GM21390 (cell line): ENCODE measurements at regions not wholly inside any gene's neighbourhood (a gene's known extent, or its start where the extent isn't known, plus 50 kb on each side); places are given as distances from the start of the nearest gene placed in this dataset.
A peak's percentile ranks its signal among the peaks of the same experiment; 100 is the strongest.
"Not testable (repeated sequence)": the region's sequence is repeated elsewhere in the genome, so short reads cannot be mapped to it uniquely, and the experiment has no call there.

ENCODE experiments used
- ATAC-seq: cut with Tn5 transposase; IDR thresholded peaks from one replicate; pipeline ENCODE4 v1.9.1; 2021; ENCODE audit not compliant: unreplicated experiment

DNA sequence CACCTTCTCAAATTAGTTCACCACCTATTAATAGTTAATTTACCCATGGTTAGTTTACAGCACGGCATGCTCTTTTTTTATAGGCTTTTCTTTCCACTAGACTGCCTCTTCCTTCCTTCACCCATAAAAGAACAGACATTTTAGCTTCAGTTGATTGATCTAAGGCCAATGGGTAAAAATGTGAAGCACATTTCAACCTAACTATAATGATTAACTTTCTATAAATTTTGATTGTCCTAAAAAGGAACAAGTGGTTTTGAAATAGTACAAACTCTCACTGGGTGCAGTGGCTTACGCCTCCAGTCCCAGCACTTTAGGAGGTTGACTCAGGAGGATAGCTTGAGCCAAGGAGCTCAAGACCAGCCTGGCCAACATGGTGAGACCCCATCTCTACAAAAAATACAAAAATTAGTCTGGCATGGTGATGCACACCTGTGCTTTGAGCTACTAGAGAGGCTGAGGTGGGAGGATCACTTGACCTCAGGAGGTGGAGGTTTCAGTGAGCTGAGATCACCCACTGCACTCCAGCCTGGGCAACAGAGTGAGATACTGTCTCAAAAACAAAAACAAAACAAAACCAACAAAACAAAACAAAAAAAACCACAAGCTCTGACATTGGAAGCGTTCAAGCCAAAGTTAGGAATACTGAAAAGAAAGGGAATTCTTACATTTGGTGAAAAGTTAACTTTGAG is 89.9 kb upstream of the FAT1 start:
- ATAC-seq: no peak

GRCh38 chr4:186814535-186815070 is 90.9 kb upstream of the FAT1 start:
- ATAC-seq: no peak

DNA sequence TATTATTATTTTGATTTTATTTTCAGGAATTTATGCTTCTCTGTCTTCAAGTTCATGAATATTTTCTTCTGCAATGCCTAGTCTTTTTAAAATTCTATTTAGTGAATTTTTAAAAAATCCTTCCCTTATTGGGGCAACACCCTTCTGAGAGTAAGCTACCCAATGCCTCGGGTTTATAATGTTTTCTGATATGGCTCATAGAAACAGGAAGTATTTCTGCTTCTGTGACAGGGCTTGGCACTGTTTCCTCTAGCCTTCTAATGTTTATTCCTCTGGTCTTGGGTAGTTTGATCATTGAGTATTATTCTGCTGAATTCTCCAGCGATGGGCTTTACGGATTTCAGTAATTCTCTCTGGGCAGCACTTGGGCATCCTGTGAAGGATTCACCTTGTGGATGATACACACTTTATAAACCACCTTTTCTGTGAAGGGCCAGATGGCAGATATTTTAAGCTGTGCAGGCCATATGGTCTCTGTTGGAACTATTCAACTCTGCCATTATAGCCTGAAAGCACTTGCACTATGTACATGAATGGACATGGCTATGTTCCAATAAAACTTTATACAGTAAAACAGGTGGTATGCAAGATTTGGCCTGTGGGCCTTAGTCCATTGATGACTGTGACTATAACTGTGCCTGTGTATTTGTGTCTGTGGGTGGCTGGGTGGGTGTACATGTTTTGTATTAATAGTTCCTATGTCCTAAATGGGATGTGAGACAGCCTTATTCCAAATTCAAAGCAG is 95.9 kb upstream of the FAT1 start:
- ATAC-seq: no peak

DNA sequence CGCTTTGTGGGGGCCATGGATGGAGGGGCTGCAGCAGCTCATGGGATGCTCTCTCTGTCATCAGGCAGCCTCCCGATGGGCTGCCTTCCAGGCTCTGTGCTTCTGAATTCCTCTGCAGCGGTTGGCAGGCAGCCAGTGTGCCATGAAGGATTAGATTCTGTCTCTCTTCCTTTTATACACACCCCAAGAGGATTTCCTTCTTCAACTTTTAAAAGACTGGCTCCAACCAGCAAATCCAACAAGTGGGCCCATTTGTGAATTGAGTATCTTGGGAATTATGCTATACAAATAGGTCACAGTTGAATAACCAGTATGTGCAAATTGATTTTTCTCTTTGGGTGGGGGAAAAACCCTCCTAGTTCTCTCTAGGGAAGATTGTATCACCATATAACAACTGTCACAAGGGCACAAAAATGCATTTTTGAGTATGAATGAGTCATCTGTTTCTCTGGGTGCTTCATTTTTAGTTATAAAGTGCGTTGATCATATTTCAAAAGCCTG is 96.8 kb upstream of the FAT1 start:
- ATAC-seq: no peak

GRCh38 chr4:186823989-186824388 is 100.3 kb upstream of the FAT1 start:
- ATAC-seq: no peak

DNA sequence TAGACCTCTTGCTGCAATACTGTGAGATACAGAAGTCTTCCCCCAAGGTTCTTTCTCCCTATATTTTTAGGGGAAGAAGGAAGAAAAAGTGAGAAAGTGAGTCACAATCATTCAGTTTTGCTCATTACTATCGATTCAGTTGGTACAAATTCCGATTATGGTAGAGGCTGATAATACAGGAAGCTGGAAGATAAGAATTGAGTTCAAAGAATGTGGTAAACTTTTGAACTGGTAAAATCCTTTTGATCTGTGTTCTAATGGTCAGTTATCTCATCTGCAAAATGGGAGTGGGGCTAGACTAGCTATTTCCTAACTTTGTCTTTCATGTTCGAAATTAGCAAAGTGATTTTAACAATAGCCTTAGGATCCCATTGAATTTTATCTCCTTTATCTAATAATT is 101.4 kb upstream of the FAT1 start:
- no peak for ATAC-seq

- no peak for ATAC-seq
Measured at GRCh38 chr4:186826006-186826405, 102.3 kb upstream of the FAT1 start.

DNA sequence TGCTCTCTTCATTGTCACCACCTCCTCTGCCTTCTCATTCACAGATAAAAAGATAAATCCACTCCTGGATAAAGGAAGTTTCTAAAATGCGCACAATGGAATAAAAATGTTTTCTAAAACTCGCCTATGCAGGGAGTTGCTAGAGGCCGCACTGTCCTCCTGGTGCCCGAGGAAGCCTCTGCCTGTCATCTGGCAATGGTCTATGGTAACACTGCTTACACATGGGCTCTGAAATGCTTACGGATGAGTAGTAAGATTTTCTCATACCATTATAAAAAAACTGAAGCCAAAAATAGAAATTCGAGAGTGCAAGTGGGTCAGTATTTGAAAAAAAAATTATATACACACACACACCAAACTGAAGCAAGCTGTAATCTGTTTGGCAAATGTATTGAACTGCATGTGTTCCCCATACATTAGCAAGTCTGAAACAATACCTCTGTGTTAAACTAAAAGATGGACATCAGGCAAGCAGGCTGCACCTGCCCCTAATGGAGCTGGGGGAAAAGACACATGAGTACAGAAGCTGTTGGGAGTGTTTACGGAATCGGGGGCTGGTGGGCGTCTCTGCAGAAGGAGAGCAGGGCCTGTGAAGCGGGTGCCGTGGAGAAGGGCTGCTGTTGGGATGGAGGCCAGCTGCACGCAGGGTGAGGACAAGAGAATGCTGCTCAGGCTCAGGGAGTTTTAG is 103.3 kb upstream of the FAT1 start:
- no peak for ATAC-seq

GRCh38 chr4:186827534-186827897 is 103.9 kb upstream of the FAT1 start:
- no peak for ATAC-seq

DNA sequence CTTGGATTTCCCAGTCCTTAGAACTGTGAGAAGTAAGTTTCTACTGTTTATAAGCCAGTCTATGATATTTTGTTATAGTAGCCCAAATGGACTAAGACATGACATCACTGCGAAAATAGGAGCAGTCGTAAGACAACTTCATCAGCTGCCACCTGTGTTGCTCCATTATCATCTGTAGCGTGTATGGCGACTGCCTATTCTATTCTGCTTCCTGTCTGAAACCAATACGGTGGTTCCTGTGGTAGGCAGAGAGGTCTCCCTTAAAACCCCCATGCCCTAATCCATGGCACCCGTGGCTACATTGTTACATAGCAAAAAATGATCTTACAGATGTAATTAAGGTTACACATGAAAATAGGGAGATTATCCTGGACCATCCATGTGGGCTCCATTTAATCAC is 105.4 kb upstream of the FAT1 start:
- no peak for ATAC-seq

DNA sequence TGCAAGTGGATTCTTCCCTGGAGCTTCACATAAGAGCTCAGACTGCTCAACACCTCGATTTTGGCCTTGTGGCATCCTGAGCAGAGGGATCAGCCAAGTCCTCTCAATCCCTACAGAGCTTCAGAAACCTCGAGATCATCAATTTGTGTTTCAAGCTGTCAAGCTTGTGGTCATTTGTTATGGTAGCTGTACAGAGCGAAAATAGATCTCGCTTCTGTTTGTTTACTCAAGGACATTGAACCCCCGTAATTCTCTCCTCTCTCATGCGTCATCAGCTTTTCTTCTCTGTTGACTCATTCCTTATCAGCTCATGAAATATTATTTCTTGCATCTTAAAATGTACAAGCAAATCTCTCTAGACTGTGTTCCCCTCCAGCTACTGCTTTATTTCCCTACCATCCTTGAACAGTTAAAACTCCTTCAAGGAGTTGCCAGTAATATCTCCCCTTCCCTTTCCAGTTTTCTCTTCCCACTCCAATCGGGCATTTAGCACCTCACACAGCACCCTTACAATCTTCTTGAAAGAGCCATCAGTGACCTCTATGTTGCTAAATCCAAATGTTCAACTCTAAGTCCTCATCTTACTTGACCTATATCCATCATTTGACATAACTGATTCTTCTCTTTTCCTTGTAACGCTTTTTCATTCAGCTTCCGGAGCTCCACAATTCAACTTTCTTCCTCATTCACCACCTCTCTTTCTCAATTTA is 106.2 kb upstream of the FAT1 start:
- no peak for ATAC-seq

DNA sequence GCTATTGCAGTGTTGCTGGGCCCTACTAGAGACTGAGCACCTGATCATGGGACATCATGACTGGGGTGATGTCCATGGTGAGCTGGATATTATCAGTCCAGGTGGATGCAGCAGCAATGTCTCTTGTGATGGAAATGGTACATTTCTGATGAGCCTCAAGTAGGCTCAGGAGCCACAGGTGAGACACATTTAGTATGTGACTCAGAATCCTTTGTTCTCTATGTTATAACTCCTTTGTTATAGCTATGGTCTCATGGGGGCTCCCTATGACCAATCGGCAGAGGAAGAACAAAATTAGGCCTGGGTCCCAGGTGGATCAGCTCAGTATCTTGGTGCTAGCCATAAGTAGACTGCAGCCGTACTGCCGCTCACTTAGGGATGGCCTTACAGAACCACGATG is 107.9 kb upstream of the FAT1 start:
- no peak for ATAC-seq

DNA sequence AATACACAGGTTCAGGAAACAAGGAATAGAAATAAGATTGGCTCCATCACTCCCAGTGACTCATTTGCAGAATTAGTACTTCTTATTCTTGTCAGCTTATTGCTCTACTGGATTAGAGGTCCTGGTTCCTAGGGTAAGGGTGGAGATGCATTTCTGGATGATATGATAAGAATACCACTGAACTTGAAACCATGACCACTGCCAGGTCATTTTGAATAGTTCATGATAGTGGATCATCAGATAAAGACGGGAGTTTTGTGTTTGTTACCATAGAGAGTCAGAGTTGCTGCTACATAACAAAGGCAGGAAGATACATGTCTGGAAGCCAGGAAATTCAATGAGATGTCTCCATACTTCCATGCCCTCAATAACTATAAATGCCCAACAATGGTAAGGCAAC is 109.2 kb upstream of the FAT1 start:
- no peak for ATAC-seq

GRCh38 chr4:186837463-186837862 is 113.8 kb upstream of the FAT1 start:
- not testable (repeated sequence) for ATAC-seq

DNA sequence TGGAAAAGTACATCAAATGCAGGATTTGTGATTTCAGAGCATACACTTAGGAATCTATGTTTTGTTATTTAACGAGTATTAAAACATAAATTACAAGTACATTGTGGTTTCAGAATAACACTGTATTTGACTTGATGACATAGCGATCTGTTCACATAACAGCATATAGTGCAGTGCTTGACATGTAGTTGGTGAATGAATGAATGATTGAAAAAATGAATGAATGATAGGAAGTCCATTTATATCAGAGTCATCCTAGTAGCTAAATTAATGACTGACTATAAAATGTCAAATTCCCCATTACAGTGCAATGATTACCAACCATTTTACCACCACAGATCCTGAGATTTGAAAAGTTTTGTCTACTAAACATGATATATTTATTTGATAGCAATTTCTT is 114.6 kb upstream of the FAT1 start:
- ATAC-seq: no peak

- peak; percentile 80 for ATAC-seq
Measured at GRCh38 chr4:186839122-186840037, 115.7 kb upstream of the FAT1 start.

DNA sequence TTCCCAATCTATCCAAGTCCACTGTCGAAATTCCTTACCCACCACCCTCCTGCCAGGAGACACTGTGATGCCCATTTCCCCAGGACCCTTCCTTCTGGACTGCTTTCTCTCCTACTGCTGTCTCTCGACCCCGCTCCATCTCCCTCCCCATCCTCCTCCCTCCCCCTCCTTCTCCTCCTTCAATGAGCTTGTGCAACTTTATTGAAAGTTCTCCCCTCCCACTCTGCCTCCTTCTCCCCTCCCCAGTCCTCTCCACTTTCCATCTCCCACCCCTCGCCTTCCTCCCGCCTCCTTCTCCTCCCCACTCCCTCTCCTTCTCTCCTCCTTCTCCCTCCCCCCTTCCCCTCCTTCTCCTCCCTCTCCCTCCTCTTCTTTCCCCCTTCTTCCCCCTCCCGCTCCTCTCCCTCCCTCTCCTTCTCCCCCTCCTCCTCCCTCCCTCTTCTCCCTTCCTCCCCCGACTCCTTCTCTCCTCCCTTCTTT is 116.6 kb upstream of the FAT1 start:
- no peak for ATAC-seq

DNA sequence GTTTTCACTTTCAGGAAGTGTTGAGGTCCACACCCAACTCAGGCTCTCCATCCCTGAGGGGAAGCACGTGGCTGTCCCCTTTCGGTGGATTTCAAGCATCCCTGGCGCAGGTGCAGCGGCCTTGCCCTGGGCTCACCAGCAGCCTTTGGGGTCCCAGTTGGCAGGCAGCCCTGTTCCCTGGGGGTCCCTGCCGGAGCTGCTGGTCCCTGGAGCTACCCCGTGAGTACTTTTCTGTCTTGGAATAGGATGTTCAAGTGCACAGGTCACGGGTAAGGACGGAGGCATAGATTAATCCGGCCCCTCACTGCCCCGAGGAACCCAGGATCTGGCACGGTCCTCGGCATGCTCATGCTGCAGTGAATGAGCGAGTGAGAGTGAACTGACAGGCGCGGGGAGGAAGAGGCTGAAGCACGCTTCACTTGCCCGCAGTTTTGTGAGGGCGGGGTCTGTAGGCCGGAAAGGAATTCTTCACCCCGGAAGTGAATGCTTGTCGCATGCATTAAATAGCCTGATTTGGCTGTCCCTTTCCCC is 117.2 kb upstream of the FAT1 start:
- no peak for ATAC-seq

- ATAC-seq: no peak
Measured at GRCh38 chr4:186844059-186844681, 120.5 kb upstream of the FAT1 start.
